SK-N-SH (cell line): ENCODE measurements at regions not wholly inside any gene's neighbourhood (a gene's known extent, or its start where the extent isn't known, plus 50 kb on each side); places are given as distances from the start of the nearest gene placed in this dataset.

Experiments
- PBX3 ChIP-seq: IDR thresholded peaks from 2 replicates; pipeline ENCODE4; 2012
- POLR2AphosphoS5 ChIP-seq: IDR thresholded peaks from 2 replicates; pipeline ENCODE4 v1.6.1; 2012; ENCODE audit warnings: low read depth, low read length

- TF ChIP-seq POLR2AphosphoS5 (no peak), PBX3 (peak; percentile 29; the same call in 1 of the 2 replicates)
Measured at GRCh38 chr6:122322824-122323223, 76.6 kb upstream of the HSF2 start.
